Mesendoderm (in vitro differentiated cells): ENCODE measurements at regions not wholly inside any gene's neighbourhood (a gene's known extent, or its start where the extent isn't known, plus 50 kb on each side); places are given as distances from the start of the nearest gene placed in this dataset.
"Not testable (repeated sequence)": the region's sequence is repeated elsewhere in the genome, so short reads cannot be mapped to it uniquely, and the experiment has no call there.

ENCODE experiments used
- DNase-seq: peaks from one replicate; pipeline ENCODE4 v3.0.0; 2013
- H2AK5ac ChIP-seq: 2 replicates; pipeline ENCODE4 v1.6.1; 2013; ENCODE audit warnings: low read length, inconsistent platforms
- H2BK120ac ChIP-seq: 2 replicates; pipeline ENCODE4 v1.6.1; 2013; ENCODE audit warnings: low read depth, mild to moderate bottlenecking, low read length, moderate library complexity, mixed read lengths
- H2BK15ac ChIP-seq: replicated peaks from 2 replicates; pipeline ENCODE4 v1.6.1; 2013; ENCODE audit warnings: low read depth, mild to moderate bottlenecking, moderate library complexity
- H2BK5ac ChIP-seq: 2 replicates; pipeline ENCODE4 v1.6.1; 2013; ENCODE audit warnings: low read length, inconsistent platforms
- H3K18ac ChIP-seq: 2 replicates; pipeline ENCODE4 v1.6.1; 2013; ENCODE audit warnings: mild to moderate bottlenecking, low read length, mixed read lengths
- H3K23ac ChIP-seq: one replicate; pipeline ENCODE4 v1.6.1; 2013; ENCODE audit warnings: low read length
- H3K27ac ChIP-seq: 2 replicates; pipeline ENCODE4 v1.5.1; 2013; ENCODE audit warnings: low read depth, mild to moderate bottlenecking, inconsistent platforms, low read length, moderate library complexity
- H3K27me3 ChIP-seq: 2 replicates; pipeline ENCODE4 v1.6.1; 2013; ENCODE audit warnings: low read length, control low read depth, mild to moderate bottlenecking, inconsistent platforms; ENCODE audit not compliant: insufficient read depth, poor library complexity
- H3K36me3 ChIP-seq: 2 replicates; pipeline ENCODE4 v1.6.1; 2013; ENCODE audit warnings: low read length, inconsistent platforms; ENCODE audit not compliant: control insufficient read depth, insufficient read depth
- H3K4ac ChIP-seq: one replicate; pipeline ENCODE4 v1.6.1; 2013; ENCODE audit warnings: low read depth, mild to moderate bottlenecking, low read length, moderate library complexity
- H3K4me1 ChIP-seq: 2 replicates; pipeline ENCODE4 v1.6.1; 2013; ENCODE audit warnings: low read depth, low read length, inconsistent platforms; ENCODE audit not compliant: control insufficient read depth
- H3K4me2 ChIP-seq: 2 replicates; pipeline ENCODE4 v1.6.1; 2013; ENCODE audit warnings: low read length
- H3K4me3 ChIP-seq: 2 replicates; pipeline ENCODE4 v1.5.1; 2013; ENCODE audit warnings: mild to moderate bottlenecking, low read length
- H3K56ac ChIP-seq: one replicate; pipeline ENCODE4 v1.6.1; 2013; ENCODE audit warnings: low read length
- H3K79me1 ChIP-seq: 2 replicates; pipeline ENCODE4 v1.6.1; 2013; ENCODE audit warnings: low read length, inconsistent platforms
- H3K79me2 ChIP-seq: 2 replicates; pipeline ENCODE4 v1.6.1; 2013; ENCODE audit warnings: mild to moderate bottlenecking, low read length; ENCODE audit not compliant: control insufficient read depth, insufficient read depth
- H3K9ac ChIP-seq: 2 replicates; pipeline ENCODE4 v1.6.1; 2013; ENCODE audit warnings: low read length, inconsistent platforms
- H4K5ac ChIP-seq: one replicate; pipeline ENCODE4 v1.6.1; 2013; ENCODE audit warnings: low read length
- H4K8ac ChIP-seq: one replicate; pipeline ENCODE4 v1.6.1; 2013; ENCODE audit warnings: low read depth, mild to moderate bottlenecking, control low read depth, low read length, moderate library complexity
- WGBS: extraction: QIAGEN DNeasy Blood & Tissue Kit; methylation state at CpG from one replicate; pipeline ENCODE4 v1.1.7; 2013; ENCODE audit warnings: low lambda C conversion rate, missing lambda C conversion rate; ENCODE audit not compliant: insufficient coverage; ENCODE audit errors: extremely low coverage; 5-methylcytosine and 5-hydroxymethylcytosine counted together

DNA sequence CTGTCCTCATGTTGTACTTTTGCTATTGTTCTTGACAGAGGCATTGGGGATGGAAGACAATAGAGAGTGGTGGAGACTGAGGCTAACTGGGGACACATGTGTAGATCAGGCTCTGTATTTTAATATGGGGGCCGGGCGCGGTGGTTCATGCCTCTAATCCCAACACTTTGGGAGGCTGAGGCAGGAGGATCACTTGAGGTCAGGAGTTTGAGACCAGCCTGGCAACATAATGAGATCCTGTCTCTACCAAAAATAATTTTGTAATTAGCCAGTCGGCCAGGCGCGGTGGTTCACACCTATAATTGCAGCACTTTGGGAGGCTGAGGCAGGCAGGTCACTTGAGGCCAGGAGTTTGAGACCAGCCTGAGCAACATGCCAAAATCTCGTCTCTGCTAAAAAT is 72.5 kb upstream of the FOXK1 start:
- whole genome bisulfite sequencing: no CpG with 5 or more reads among the region's 7 CpGs
- H2BK120ac ChIP-seq: not testable (repeated sequence)

DNA sequence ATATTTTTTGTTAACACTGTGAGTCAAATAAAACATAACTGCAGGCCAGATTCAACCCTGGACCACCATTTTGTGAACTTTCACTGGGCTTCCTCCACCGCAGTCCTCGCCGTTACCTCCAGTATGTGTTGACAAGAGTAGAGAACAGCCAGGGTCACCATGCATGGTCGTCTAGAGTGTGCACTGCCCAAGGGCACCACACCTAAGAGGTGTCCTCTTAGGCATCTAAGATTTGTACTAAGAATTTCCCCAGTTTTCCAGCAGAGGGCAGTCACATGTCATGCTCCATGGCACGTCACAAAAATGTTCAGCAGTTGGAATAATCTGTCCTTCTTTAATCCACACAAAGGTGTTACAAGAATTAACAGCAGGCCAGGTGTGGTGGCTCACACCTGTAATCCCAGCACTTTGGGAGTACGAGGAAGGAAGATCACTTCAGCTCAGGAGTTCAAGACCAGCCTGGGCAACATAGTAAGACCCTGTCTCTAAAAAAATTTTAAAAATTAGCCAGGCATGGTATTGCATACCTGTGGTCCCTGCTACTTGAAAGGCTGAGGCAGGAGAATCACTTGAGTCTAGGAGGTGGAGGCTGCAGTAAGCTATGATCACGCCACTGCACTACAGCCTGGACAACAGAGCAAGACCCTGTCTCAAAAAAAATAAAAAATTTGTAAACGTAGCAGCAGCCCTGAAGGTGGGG is 71.2 kb upstream of the FOXK1 start:
- no peaks in the 10 kb centered on the region for H3K4me1 ChIP-seq

More for the DNA sequence above, 72.5 kb upstream of the FOXK1 start:
- not testable (repeated sequence) for DNase-seq, H3K27me3 ChIP-seq, H3K27ac ChIP-seq, H3K79me2 ChIP-seq, H3K18ac ChIP-seq, H4K8ac ChIP-seq, H3K79me1 ChIP-seq, H3K23ac ChIP-seq, H4K5ac ChIP-seq, H2AK5ac ChIP-seq, H3K4ac ChIP-seq, H2BK5ac ChIP-seq, H3K9ac ChIP-seq, H3K4me1 ChIP-seq, H3K56ac ChIP-seq, H3K36me3 ChIP-seq, H3K4me2 ChIP-seq, H3K4me3 ChIP-seq, H2BK15ac ChIP-seq

DNA sequence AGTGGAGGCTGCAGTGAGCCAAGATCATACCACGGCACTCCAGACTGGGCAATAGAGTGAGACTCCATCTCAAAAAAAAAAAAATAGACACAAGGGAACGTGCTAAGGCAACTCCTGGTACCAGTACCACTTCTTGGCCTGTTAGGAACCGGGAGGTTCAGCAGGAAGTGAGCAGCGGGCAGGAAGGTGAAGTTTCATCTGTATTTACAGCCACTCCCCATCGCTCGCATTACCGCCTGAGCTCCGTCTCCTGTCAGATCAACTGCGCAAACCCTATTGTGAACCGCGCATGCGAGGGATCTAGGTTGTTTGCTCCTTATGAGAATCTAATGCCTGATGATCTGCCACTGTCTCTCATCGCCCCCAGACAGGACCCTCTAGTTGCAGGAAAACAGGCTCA is 69.9 kb upstream of the FOXK1 start:
- Histone ChIP-seq H3K27ac (no peak overlapping the region), H3K27me3 (no peaks in the 10 kb centered on the region), H3K9ac (no peak overlapping the region), H2BK120ac (no peak overlapping the region), H3K56ac (no peak overlapping the region), H4K5ac (no peak overlapping the region), H3K4me2 (no peak overlapping the region), H3K4me3 (no peak overlapping the region), H3K79me1 (no peaks in the 10 kb centered on the region), H3K79me2 (no peaks in the 10 kb centered on the region), H2AK5ac (no peak overlapping the region), H3K23ac (no peak overlapping the region), H2BK5ac (no peak overlapping the region), H3K18ac (no peak overlapping the region), H3K4me1 (no peaks in the 10 kb centered on the region), H4K8ac (no peak overlapping the region), H3K4ac (no peak overlapping the region), H2BK15ac (no peak overlapping the region), H3K36me3 (no peaks in the 10 kb centered on the region)
- WGBS: no CpG with 5 or more reads among the region's 13 CpGs
- DNase-seq: no peak

More for the DNA sequence above, 71.2 kb upstream of the FOXK1 start:
- Histone ChIP-seq H3K9ac (no peak overlapping the region), H3K23ac (no peak overlapping the region), H3K4ac (no peak overlapping the region), H3K27me3 (no peaks in the 10 kb centered on the region), H3K18ac (no peak overlapping the region), H3K36me3 (no peaks in the 10 kb centered on the region), H4K5ac (no peak overlapping the region), H2BK120ac (no peak overlapping the region), H2BK15ac (no peak overlapping the region), H3K56ac (no peak overlapping the region), H3K79me2 (no peaks in the 10 kb centered on the region), H3K4me3 (no peak overlapping the region), H2BK5ac (no peak overlapping the region), H4K8ac (no peak overlapping the region), H3K79me1 (no peaks in the 10 kb centered on the region), H2AK5ac (no peak overlapping the region), H3K4me2 (no peak overlapping the region), H3K27ac (no peak overlapping the region)
- WGBS: no CpG with 5 or more reads among the region's 8 CpGs
- peak; percentile 86 for DNase-seq

DNA sequence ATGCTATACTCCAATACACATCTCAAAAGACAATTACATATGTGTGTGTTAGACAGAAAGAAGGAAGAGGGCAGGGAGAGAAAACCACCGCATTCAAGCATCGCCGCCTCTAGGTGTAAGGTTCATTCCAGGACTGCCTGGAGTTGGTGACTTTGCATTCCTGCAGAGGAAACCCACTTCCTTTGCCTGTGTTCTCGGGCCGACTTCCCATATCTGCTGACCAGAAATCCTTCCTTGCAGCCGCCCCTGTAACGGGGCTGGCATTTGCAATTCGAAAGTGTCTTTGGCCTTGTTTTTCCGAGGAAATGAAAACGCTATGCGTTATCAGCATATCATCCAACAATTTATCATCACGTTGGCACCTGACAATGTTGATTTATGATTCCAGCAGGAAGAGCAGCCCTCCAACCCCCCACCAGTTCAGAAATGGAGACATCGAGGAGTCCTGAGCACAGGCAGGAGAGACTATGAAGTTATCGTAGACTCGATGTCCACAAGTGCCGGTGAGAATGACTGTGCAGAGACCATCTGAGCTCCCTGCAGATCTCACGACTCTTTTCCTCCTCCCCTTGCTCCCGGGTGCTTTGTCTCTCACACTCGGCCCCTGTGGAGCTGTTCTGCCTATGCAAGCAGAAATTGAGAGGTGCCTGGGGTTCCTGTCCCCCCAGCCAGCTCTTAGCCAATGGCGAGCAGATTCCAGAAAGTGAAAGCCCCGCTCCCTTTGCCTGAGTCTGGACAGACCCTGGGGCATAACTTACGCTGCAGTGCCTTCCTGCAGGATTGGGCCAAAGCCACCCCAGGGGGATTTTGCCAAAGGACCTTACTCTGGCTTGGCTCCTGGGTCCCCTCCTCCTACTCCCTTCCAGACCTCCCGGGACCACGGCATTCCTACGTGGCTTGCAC is 68.9 kb upstream of the FOXK1 start:
- Histone ChIP-seq H3K4ac (no peak overlapping the region), H3K18ac (no peak overlapping the region), H3K9ac (no peak overlapping the region), H3K4me2 (peak overlapping the region; percentile 14), H4K5ac (no peak overlapping the region), H2BK5ac (no peak overlapping the region), H4K8ac (no peak overlapping the region), H3K79me1 (no peaks in the 10 kb centered on the region), H3K23ac (no peak overlapping the region), H3K4me3 (no peak overlapping the region), H3K4me1 (no peaks in the 10 kb centered on the region), H3K79me2 (no peaks in the 10 kb centered on the region), H2AK5ac (no peak overlapping the region), H3K27me3 (no peaks in the 10 kb centered on the region), H3K27ac (no peak overlapping the region), H3K36me3 (no peaks in the 10 kb centered on the region), H2BK15ac (no peak overlapping the region), H3K56ac (peak overlapping the region; percentile 62), H2BK120ac (no peak overlapping the region)
- no CpG with 5 or more reads among the region's 25 CpGs for WGBS
- DNase-seq: peak; percentile 71

DNA sequence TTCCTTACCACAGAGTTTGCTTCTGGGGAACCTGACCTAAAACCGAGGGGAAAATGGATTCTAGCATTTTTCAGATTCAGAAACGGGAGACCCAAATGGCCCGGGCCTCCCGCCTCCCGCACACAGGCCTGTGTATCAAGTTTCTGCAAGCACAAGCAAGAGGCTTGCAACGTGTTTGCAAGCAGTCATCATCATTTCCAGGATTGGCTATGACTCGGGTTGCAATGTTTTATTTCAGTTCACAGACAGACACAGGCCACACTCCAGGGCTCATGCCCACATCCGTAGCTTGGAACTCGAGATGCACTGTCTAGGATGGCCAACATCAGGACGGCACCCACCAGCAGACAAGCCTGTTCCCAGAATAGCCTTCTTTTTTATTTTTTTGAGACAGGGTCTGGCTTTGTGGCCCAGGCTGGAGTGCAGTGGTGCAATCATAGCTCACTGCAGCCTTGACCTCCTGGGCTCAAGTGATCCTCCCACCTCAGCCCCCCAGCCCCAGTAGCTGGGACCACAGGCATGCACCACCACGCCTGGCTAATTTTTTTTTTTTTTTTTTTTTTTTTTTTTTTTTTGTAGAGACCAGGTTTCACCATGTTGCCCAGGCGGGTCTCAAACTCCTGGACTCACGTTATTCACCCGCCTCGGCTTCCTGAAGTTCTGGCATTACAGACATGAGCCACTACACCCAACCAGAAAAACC is 68.1 kb upstream of the FOXK1 start:
- no peak overlapping the region for H4K8ac ChIP-seq
- H3K4ac ChIP-seq: no peak overlapping the region
- no peaks in the 10 kb centered on the region for H3K36me3 ChIP-seq
- H2BK120ac ChIP-seq: no peak overlapping the region
- no peak overlapping the region for H3K18ac ChIP-seq
- H3K27me3 ChIP-seq: no peaks in the 10 kb centered on the region
- no peak overlapping the region for H2BK15ac ChIP-seq
- WGBS: no CpG with 5 or more reads among the region's 15 CpGs
- H2BK5ac ChIP-seq: no peak overlapping the region
- no peak overlapping the region for H4K5ac ChIP-seq
- no peaks in the 10 kb centered on the region for H3K79me1 ChIP-seq
- H3K9ac ChIP-seq: no peak overlapping the region
- H3K4me3 ChIP-seq: no peak overlapping the region
- H3K4me2 ChIP-seq: no peak overlapping the region
- H3K23ac ChIP-seq: no peak overlapping the region
- no peak overlapping the region for H2AK5ac ChIP-seq
- no peaks in the 10 kb centered on the region for H3K79me2 ChIP-seq
- peak overlapping the region; percentile 62 for H3K56ac ChIP-seq
- H3K27ac ChIP-seq: no peak overlapping the region
- no peak for DNase-seq
- H3K4me1 ChIP-seq: no peaks in the 10 kb centered on the region
